ENCODE measurements at regions not wholly inside any gene's neighbourhood (a gene's known extent, or its start where the extent isn't known, plus 50 kb on each side); places are given as distances from the start of the nearest gene placed in this dataset.

GRCh38 chr10:88216976-88217375 lies 353.6 kb downstream of the PTEN start:
- TF ChIP-seq, protein P1, sequence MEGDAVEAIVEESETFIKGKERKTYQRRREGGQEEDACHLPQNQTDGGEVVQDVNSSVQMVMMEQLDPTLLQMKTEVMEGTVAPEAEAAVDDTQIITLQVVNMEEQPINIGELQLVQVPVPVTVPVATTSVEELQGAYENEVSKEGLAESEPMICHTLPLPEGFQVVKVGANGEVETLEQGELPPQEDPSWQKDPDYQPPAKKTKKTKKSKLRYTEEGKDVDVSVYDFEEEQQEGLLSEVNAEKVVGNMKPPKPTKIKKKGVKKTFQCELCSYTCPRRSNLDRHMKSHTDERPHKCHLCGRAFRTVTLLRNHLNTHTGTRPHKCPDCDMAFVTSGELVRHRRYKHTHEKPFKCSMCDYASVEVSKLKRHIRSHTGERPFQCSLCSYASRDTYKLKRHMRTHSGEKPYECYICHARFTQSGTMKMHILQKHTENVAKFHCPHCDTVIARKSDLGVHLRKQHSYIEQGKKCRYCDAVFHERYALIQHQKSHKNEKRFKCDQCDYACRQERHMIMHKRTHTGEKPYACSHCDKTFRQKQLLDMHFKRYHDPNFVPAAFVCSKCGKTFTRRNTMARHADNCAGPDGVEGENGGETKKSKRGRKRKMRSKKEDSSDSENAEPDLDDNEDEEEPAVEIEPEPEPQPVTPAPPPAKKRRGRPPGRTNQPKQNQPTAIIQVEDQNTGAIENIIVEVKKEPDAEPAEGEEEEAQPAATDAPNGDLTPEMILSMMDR (IDR thresholded peaks at IDR 0.05; ENCODE audit: low read depth, low read length), result no peak
- no peak for TF ChIP-seq MYC (IDR thresholded peaks at IDR 0.05; ENCODE audit: low read depth, low read length)
- TF ChIP-seq, protein P2, sequence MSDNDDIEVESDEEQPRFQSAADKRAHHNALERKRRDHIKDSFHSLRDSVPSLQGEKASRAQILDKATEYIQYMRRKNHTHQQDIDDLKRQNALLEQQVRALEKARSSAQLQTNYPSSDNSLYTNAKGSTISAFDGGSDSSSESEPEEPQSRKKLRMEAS (IDR thresholded peaks at IDR 0.05; ENCODE audit: low read depth, low read length), result no peak
- no peak for TF ChIP-seq POLR2A (IDR thresholded peaks at IDR 0.05; ENCODE audit: extremely low read depth, insufficient read length)

Measured in NB4 (cell line).